Testis (tissue), 2 donors: ENCODE measurements at regions not wholly inside any gene's neighbourhood (a gene's known extent, or its start where the extent isn't known, plus 50 kb on each side); places are given as distances from the start of the nearest gene placed in this dataset.
"Not testable (repeated sequence)": the region's sequence is repeated elsewhere in the genome, so short reads cannot be mapped to it uniquely, and the experiment has no call there.

ENCODE experiments used
- POLR2A ChIP-seq: fragments of 450-650 bp; IDR thresholded peaks from one replicate; pipeline ENCODE4 v1.6.1; 2017; ENCODE audit warnings: antibody characterized with exemption, mild to moderate bottlenecking, moderate library complexity
- TF ChIP-seq, protein P1 (sequence below), 3 experiments: fragments of 450-650 bp in 2 of 3; fragments of 200-600 bp in 1 of 3; sonication (generic) in 1 of 3; IDR thresholded peaks; one replicate each; pipeline ENCODE4 v1.5.1; 2016 to 2019; ENCODE audit warnings: antibody characterized with exemption in 3 of 3, mild to moderate bottlenecking in 2 of 3, moderate library complexity in 1 of 3

GRCh38 chr11:49282125-49282524 is 73.7 kb upstream of the FOLH1 start:
- TF ChIP-seq, protein P1, sequence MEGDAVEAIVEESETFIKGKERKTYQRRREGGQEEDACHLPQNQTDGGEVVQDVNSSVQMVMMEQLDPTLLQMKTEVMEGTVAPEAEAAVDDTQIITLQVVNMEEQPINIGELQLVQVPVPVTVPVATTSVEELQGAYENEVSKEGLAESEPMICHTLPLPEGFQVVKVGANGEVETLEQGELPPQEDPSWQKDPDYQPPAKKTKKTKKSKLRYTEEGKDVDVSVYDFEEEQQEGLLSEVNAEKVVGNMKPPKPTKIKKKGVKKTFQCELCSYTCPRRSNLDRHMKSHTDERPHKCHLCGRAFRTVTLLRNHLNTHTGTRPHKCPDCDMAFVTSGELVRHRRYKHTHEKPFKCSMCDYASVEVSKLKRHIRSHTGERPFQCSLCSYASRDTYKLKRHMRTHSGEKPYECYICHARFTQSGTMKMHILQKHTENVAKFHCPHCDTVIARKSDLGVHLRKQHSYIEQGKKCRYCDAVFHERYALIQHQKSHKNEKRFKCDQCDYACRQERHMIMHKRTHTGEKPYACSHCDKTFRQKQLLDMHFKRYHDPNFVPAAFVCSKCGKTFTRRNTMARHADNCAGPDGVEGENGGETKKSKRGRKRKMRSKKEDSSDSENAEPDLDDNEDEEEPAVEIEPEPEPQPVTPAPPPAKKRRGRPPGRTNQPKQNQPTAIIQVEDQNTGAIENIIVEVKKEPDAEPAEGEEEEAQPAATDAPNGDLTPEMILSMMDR (IDR thresholded peaks at IDR 0.05): not testable (repeated sequence)
- not testable (repeated sequence) for TF ChIP-seq POLR2A
